HL-60 (cell line): ENCODE measurements at regions not wholly inside any gene's neighbourhood (a gene's known extent, or its start where the extent isn't known, plus 50 kb on each side); places are given as distances from the start of the nearest gene placed in this dataset.

Experiments
- GABPA ChIP-seq: IDR thresholded peaks from 2 replicates; pipeline ENCODE4 v1.6.1; 2012; ENCODE audit warnings: low read depth
- POLR2AphosphoS5 ChIP-seq: IDR thresholded peaks from 2 replicates; pipeline ENCODE4 v1.6.1; 2012; ENCODE audit warnings: low read depth
- TF ChIP-seq, protein P1 (sequence below): IDR thresholded peaks from one replicate; pipeline ENCODE4 v1.5.1; 2011; ENCODE audit warnings: low read length, control low read depth, inconsistent platforms; ENCODE audit not compliant: insufficient read depth
- TF ChIP-seq, protein P2 (sequence below): IDR thresholded peaks from 2 replicates; pipeline ENCODE4 v1.6.1; 2012; ENCODE audit warnings: low read depth; ENCODE audit not compliant: insufficient replicate concordance

DNA sequence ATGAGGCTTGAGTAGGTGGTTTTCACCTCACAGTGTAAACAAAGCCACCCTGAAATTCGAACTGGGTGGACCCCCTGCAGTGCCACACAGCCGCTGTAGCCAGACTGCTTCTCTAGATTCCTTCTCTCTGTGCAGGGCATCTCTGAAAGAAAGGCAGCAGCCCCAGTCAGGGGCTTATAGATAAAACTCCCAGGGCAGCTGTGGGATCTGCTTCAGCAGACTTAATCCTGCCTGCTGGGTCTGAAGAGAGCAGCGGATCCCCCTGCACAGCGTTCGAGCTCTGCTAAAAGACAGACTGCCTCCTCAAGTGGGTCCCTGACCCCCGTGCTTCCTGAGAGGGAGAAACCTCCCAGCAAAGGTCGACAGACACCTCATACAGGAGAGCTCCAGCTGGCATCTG is 71.4 kb downstream of the CARTPT start:
- TF ChIP-seq, protein P1, sequence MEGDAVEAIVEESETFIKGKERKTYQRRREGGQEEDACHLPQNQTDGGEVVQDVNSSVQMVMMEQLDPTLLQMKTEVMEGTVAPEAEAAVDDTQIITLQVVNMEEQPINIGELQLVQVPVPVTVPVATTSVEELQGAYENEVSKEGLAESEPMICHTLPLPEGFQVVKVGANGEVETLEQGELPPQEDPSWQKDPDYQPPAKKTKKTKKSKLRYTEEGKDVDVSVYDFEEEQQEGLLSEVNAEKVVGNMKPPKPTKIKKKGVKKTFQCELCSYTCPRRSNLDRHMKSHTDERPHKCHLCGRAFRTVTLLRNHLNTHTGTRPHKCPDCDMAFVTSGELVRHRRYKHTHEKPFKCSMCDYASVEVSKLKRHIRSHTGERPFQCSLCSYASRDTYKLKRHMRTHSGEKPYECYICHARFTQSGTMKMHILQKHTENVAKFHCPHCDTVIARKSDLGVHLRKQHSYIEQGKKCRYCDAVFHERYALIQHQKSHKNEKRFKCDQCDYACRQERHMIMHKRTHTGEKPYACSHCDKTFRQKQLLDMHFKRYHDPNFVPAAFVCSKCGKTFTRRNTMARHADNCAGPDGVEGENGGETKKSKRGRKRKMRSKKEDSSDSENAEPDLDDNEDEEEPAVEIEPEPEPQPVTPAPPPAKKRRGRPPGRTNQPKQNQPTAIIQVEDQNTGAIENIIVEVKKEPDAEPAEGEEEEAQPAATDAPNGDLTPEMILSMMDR = no peak
- TF ChIP-seq POLR2AphosphoS5 = no peak
- TF ChIP-seq, protein P2, sequence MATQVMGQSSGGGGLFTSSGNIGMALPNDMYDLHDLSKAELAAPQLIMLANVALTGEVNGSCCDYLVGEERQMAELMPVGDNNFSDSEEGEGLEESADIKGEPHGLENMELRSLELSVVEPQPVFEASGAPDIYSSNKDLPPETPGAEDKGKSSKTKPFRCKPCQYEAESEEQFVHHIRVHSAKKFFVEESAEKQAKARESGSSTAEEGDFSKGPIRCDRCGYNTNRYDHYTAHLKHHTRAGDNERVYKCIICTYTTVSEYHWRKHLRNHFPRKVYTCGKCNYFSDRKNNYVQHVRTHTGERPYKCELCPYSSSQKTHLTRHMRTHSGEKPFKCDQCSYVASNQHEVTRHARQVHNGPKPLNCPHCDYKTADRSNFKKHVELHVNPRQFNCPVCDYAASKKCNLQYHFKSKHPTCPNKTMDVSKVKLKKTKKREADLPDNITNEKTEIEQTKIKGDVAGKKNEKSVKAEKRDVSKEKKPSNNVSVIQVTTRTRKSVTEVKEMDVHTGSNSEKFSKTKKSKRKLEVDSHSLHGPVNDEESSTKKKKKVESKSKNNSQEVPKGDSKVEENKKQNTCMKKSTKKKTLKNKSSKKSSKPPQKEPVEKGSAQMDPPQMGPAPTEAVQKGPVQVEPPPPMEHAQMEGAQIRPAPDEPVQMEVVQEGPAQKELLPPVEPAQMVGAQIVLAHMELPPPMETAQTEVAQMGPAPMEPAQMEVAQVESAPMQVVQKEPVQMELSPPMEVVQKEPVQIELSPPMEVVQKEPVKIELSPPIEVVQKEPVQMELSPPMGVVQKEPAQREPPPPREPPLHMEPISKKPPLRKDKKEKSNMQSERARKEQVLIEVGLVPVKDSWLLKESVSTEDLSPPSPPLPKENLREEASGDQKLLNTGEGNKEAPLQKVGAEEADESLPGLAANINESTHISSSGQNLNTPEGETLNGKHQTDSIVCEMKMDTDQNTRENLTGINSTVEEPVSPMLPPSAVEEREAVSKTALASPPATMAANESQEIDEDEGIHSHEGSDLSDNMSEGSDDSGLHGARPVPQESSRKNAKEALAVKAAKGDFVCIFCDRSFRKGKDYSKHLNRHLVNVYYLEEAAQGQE = no peak
- TF ChIP-seq GABPA = no peak
